ENCODE measurements at regions not wholly inside any gene's neighbourhood (a gene's known extent, or its start where the extent isn't known, plus 50 kb on each side); places are given as distances from the start of the nearest gene placed in this dataset.

- no peaks in the 10 kb centered on the region for H3K4me1 Mint-ChIP-seq (ENCODE audit: low read depth)
- H3K4me3 Mint-ChIP-seq: no peak overlapping the region
- peaks cover 23% of the 10 kb centered on the region for H3K27me3 Mint-ChIP-seq (ENCODE audit: low read depth)
- peaks cover 2% of the 10 kb centered on the region for H3K36me3 Mint-ChIP-seq (ENCODE audit: low read depth)
- H3K27ac Mint-ChIP-seq: no peak overlapping the region
- H3K9me3 Mint-ChIP-seq: peaks cover 4% of the 10 kb centered on the region
Observed at GRCh38 chr13:39970177-39970846, 314.9 kb downstream of the COG6 start.

- H3K27ac Mint-ChIP-seq: no peak overlapping the region
- peaks cover 4% of the 10 kb centered on the region for H3K9me3 Mint-ChIP-seq
- peaks cover 29% of the 10 kb centered on the region for H3K27me3 Mint-ChIP-seq (ENCODE audit: low read depth)
- H3K4me1 Mint-ChIP-seq (ENCODE audit: low read depth): no peaks in the 10 kb centered on the region
- H3K4me3 Mint-ChIP-seq: no peak overlapping the region
- H3K36me3 Mint-ChIP-seq (ENCODE audit: low read depth): peaks cover 2% of the 10 kb centered on the region
Observed at GRCh38 chr13:39971526-39971925, 316.1 kb downstream of the COG6 start.

GRCh38 chr13:39976481-39976880 is 321.0 kb downstream of the COG6 start:
- no peak overlapping the region for H3K27ac Mint-ChIP-seq
- no peaks in the 10 kb centered on the region for H3K4me1 Mint-ChIP-seq (ENCODE audit: low read depth)
- H3K9me3 Mint-ChIP-seq: no peaks in the 10 kb centered on the region
- peaks cover 35% of the 10 kb centered on the region for H3K27me3 Mint-ChIP-seq (ENCODE audit: low read depth)
- no peak overlapping the region for H3K4me3 Mint-ChIP-seq
- H3K36me3 Mint-ChIP-seq (ENCODE audit: low read depth): no peaks in the 10 kb centered on the region

- Mint-ChIP-seq H3K4me3 (no peak overlapping the region), H3K4me1 (ENCODE audit: low read depth) (no peaks in the 10 kb centered on the region), H3K36me3 (ENCODE audit: low read depth) (no peaks in the 10 kb centered on the region)
Observed at GRCh38 chr13:39981056-39981455, 325.6 kb downstream of the COG6 start.

GRCh38 chr13:39982745-39983144 is 327.3 kb downstream of the COG6 start:
- H3K36me3 Mint-ChIP-seq (ENCODE audit: low read depth): no peaks in the 10 kb centered on the region
- no peaks in the 10 kb centered on the region for H3K4me1 Mint-ChIP-seq (ENCODE audit: low read depth)

More at GRCh38 chr13:39981056-39981455, 325.6 kb downstream of the COG6 start:
- Mint-ChIP-seq H3K27me3 (ENCODE audit: low read depth) (peaks cover 24% of the 10 kb centered on the region), H3K27ac (no peak overlapping the region), H3K9me3 (no peaks in the 10 kb centered on the region)

GRCh38 chr13:39985071-39985470 is 329.6 kb downstream of the COG6 start:
- Mint-ChIP-seq H3K36me3 (ENCODE audit: low read depth) (no peaks in the 10 kb centered on the region), H3K4me3 (no peak overlapping the region), H3K4me1 (ENCODE audit: low read depth) (no peaks in the 10 kb centered on the region)

More at GRCh38 chr13:39982745-39983144, 327.3 kb downstream of the COG6 start:
- Mint-ChIP-seq H3K4me3 (no peak overlapping the region), H3K27ac (no peak overlapping the region), H3K9me3 (no peaks in the 10 kb centered on the region), H3K27me3 (ENCODE audit: low read depth) (peaks cover 17% of the 10 kb centered on the region)

GRCh38 chr13:39988351-39988750 is 332.9 kb downstream of the COG6 start:
- H3K4me3 Mint-ChIP-seq: no peak overlapping the region
- H3K36me3 Mint-ChIP-seq (ENCODE audit: low read depth): no peaks in the 10 kb centered on the region
- H3K27me3 Mint-ChIP-seq (ENCODE audit: low read depth): peaks cover 3% of the 10 kb centered on the region
- H3K27ac Mint-ChIP-seq: no peak overlapping the region
- no peaks in the 10 kb centered on the region for H3K4me1 Mint-ChIP-seq (ENCODE audit: low read depth)
- H3K9me3 Mint-ChIP-seq: peaks cover 2% of the 10 kb centered on the region

More at GRCh38 chr13:39985071-39985470, 329.6 kb downstream of the COG6 start:
- Mint-ChIP-seq H3K9me3 (no peaks in the 10 kb centered on the region), H3K27me3 (ENCODE audit: low read depth) (peaks cover 12% of the 10 kb centered on the region), H3K27ac (no peak overlapping the region)

- Mint-ChIP-seq H3K4me3 (no peak overlapping the region), H3K9me3 (peaks cover 3% of the 10 kb centered on the region), H3K36me3 (ENCODE audit: low read depth) (peaks cover 1% of the 10 kb centered on the region), H3K27ac (no peak overlapping the region), H3K27me3 (ENCODE audit: low read depth) (peaks cover 22% of the 10 kb centered on the region), H3K4me1 (ENCODE audit: low read depth) (peaks cover 10% of the 10 kb centered on the region)
Observed at GRCh38 chr13:39998166-39998565, 342.7 kb downstream of the COG6 start.

- no peak overlapping the region for H3K4me3 Mint-ChIP-seq
- peaks cover 23% of the 10 kb centered on the region for H3K27me3 Mint-ChIP-seq (ENCODE audit: low read depth)
- no peak overlapping the region for H3K27ac Mint-ChIP-seq
- H3K9me3 Mint-ChIP-seq: peaks cover 9% of the 10 kb centered on the region
- H3K36me3 Mint-ChIP-seq (ENCODE audit: low read depth): peaks cover 1% of the 10 kb centered on the region
- H3K4me1 Mint-ChIP-seq (ENCODE audit: low read depth): peaks cover 10% of the 10 kb centered on the region
Observed at GRCh38 chr13:40002016-40002415, 346.6 kb downstream of the COG6 start.

GRCh38 chr13:40013554-40013953 is 358.1 kb downstream of the COG6 start:
- Mint-ChIP-seq H3K4me1 (ENCODE audit: low read depth) (peaks cover 1% of the 10 kb centered on the region), H3K9me3 (no peaks in the 10 kb centered on the region), H3K27me3 (ENCODE audit: low read depth) (peaks cover 21% of the 10 kb centered on the region), H3K4me3 (no peak overlapping the region), H3K36me3 (ENCODE audit: low read depth) (no peaks in the 10 kb centered on the region), H3K27ac (no peak overlapping the region)

- no peak overlapping the region for H3K27ac Mint-ChIP-seq
- H3K4me3 Mint-ChIP-seq: no peak overlapping the region
- no peaks in the 10 kb centered on the region for H3K9me3 Mint-ChIP-seq
- peaks cover 1% of the 10 kb centered on the region for H3K4me1 Mint-ChIP-seq (ENCODE audit: low read depth)
- peaks cover 20% of the 10 kb centered on the region for H3K27me3 Mint-ChIP-seq (ENCODE audit: low read depth)
- H3K36me3 Mint-ChIP-seq (ENCODE audit: low read depth): no peaks in the 10 kb centered on the region
Observed at GRCh38 chr13:40016953-40017660, 361.6 kb downstream of the COG6 start.

- H3K27me3 Mint-ChIP-seq (ENCODE audit: low read depth): peaks cover 20% of the 10 kb centered on the region
- no peaks in the 10 kb centered on the region for H3K36me3 Mint-ChIP-seq (ENCODE audit: low read depth)
- no peak overlapping the region for H3K4me3 Mint-ChIP-seq
- peaks cover 1% of the 10 kb centered on the region for H3K4me1 Mint-ChIP-seq (ENCODE audit: low read depth)
- H3K27ac Mint-ChIP-seq: no peak overlapping the region
- no peaks in the 10 kb centered on the region for H3K9me3 Mint-ChIP-seq
Observed at GRCh38 chr13:40017662-40018262, 362.3 kb downstream of the COG6 start.

- Mint-ChIP-seq H3K36me3 (ENCODE audit: low read depth) (peaks cover under 1% of the 10 kb centered on the region), H3K27ac (no peak overlapping the region), H3K27me3 (ENCODE audit: low read depth) (peaks cover 39% of the 10 kb centered on the region), H3K9me3 (peaks cover 3% of the 10 kb centered on the region), H3K4me3 (no peak overlapping the region), H3K4me1 (ENCODE audit: low read depth) (peaks cover 29% of the 10 kb centered on the region)
Observed at GRCh38 chr13:40023595-40024203, 368.2 kb downstream of the COG6 start.

GRCh38 chr13:40024204-40024966 is 368.9 kb downstream of the COG6 start:
- H3K4me1 Mint-ChIP-seq (ENCODE audit: low read depth): peaks cover 31% of the 10 kb centered on the region
- H3K9me3 Mint-ChIP-seq: peaks cover 3% of the 10 kb centered on the region
- H3K27ac Mint-ChIP-seq: no peak overlapping the region
- peaks cover 2% of the 10 kb centered on the region for H3K36me3 Mint-ChIP-seq (ENCODE audit: low read depth)
- peaks cover 43% of the 10 kb centered on the region for H3K27me3 Mint-ChIP-seq (ENCODE audit: low read depth)
- H3K4me3 Mint-ChIP-seq: no peak overlapping the region

Measured in T-helper 1 cell treated with Interleukin-12 subunit alpha and Interleukin-12 subunit beta and Interleukin-4 antibody, amounts not matched to agents 30 μg/mL and 1 μg/mL, for 36 hours (primary cell).